Skeletal muscle satellite cell (primary cell): ENCODE measurements at regions not wholly inside any gene's neighbourhood (a gene's known extent, or its start where the extent isn't known, plus 50 kb on each side); places are given as distances from the start of the nearest gene placed in this dataset.
A peak's percentile ranks its signal among the peaks of the same experiment; 100 is the strongest.

Experiments
- H3K27me3 ChIP-seq: 2 replicates; pipeline ENCODE4 v1.7.0; 2013; ENCODE audit warnings: low read length; ENCODE audit not compliant: control insufficient read depth, insufficient read depth
- H3K36me3 ChIP-seq: 2 replicates; pipeline ENCODE4 v1.7.0; 2013; ENCODE audit warnings: mild to moderate bottlenecking, control low read depth, low read length; ENCODE audit not compliant: insufficient read depth
- H3K4me1 ChIP-seq: 2 replicates; pipeline ENCODE4 v1.7.0; 2013; ENCODE audit warnings: low read length; ENCODE audit not compliant: control insufficient read depth, insufficient read depth
- H3K4me2 ChIP-seq: 2 replicates; pipeline ENCODE4 v1.7.0; 2013; ENCODE audit warnings: mild to moderate bottlenecking, low read length
- H3K4me3 ChIP-seq: 2 replicates; pipeline ENCODE4 v1.7.0; 2013; ENCODE audit warnings: low read length
- H3K9ac ChIP-seq: 2 replicates; pipeline ENCODE4 v1.7.0; 2013; ENCODE audit warnings: mild to moderate bottlenecking, low read depth, low read length, moderate library complexity
- H3K9me3 ChIP-seq: replicated peaks from 2 replicates; pipeline ENCODE4 v1.7.0; 2013; ENCODE audit warnings: mild to moderate bottlenecking, control low read depth, low read length

GRCh38 chr2:226020176-226020575 lies 620.7 kb downstream of the NYAP2 start:
- Histone ChIP-seq H3K27me3 (no peaks in the 10 kb centered on the region), H3K4me2 (no peak overlapping the region), H3K9me3 (no peaks in the 10 kb centered on the region), H3K4me3 (no peak overlapping the region), H3K36me3 (no peaks in the 10 kb centered on the region), H3K4me1 (no peaks in the 10 kb centered on the region), H3K9ac (no peak overlapping the region)

- no peaks in the 10 kb centered on the region for H3K4me1 ChIP-seq
- H3K36me3 ChIP-seq: no peaks in the 10 kb centered on the region
- H3K9ac ChIP-seq: no peak overlapping the region
- no peak overlapping the region for H3K4me3 ChIP-seq
- no peaks in the 10 kb centered on the region for H3K9me3 ChIP-seq
- H3K4me2 ChIP-seq: no peak overlapping the region
- H3K27me3 ChIP-seq: no peaks in the 10 kb centered on the region
Measured at GRCh38 chr2:226018641-226019040, 619.1 kb downstream of the NYAP2 start.

GRCh38 chr2:226017537-226017936 lies 618.0 kb downstream of the NYAP2 start:
- Histone ChIP-seq H3K36me3 (no peaks in the 10 kb centered on the region), H3K4me2 (no peak overlapping the region), H3K4me3 (no peak overlapping the region), H3K9ac (no peak overlapping the region), H3K9me3 (no peaks in the 10 kb centered on the region), H3K4me1 (no peaks in the 10 kb centered on the region), H3K27me3 (no peaks in the 10 kb centered on the region)

GRCh38 chr2:226017107-226017506 lies 617.6 kb downstream of the NYAP2 start:
- Histone ChIP-seq H3K9ac (no peak overlapping the region), H3K4me1 (no peaks in the 10 kb centered on the region), H3K4me3 (no peak overlapping the region), H3K36me3 (no peaks in the 10 kb centered on the region), H3K27me3 (no peaks in the 10 kb centered on the region), H3K4me2 (no peak overlapping the region), H3K9me3 (no peaks in the 10 kb centered on the region)

- Histone ChIP-seq H3K9me3 (no peaks in the 10 kb centered on the region), H3K36me3 (no peaks in the 10 kb centered on the region), H3K4me2 (no peak overlapping the region), H3K4me1 (no peaks in the 10 kb centered on the region), H3K27me3 (no peaks in the 10 kb centered on the region), H3K9ac (no peak overlapping the region), H3K4me3 (no peak overlapping the region)
Measured at GRCh38 chr2:226011716-226012450, 612.4 kb downstream of the NYAP2 start.

GRCh38 chr2:226002438-226002837 lies 602.9 kb downstream of the NYAP2 start:
- H3K36me3 ChIP-seq: no peaks in the 10 kb centered on the region
- no peak overlapping the region for H3K4me3 ChIP-seq

GRCh38 chr2:226001716-226002115 lies 602.2 kb downstream of the NYAP2 start:
- Histone ChIP-seq H3K4me2 (no peak overlapping the region), H3K27me3 (no peaks in the 10 kb centered on the region), H3K9ac (no peak overlapping the region), H3K36me3 (no peaks in the 10 kb centered on the region), H3K4me1 (peaks cover 15% of the 10 kb centered on the region), H3K4me3 (no peak overlapping the region), H3K9me3 (no peaks in the 10 kb centered on the region)

More at GRCh38 chr2:226002438-226002837, 602.9 kb downstream of the NYAP2 start:
- Histone ChIP-seq H3K27me3 (no peaks in the 10 kb centered on the region), H3K4me1 (peaks cover 10% of the 10 kb centered on the region), H3K9me3 (no peaks in the 10 kb centered on the region), H3K4me2 (no peak overlapping the region), H3K9ac (no peak overlapping the region)

GRCh38 chr2:225999692-226000091 lies 600.2 kb downstream of the NYAP2 start:
- H3K4me2 ChIP-seq: no peak overlapping the region
- no peak overlapping the region for H3K4me3 ChIP-seq
- peaks cover 34% of the 10 kb centered on the region for H3K4me1 ChIP-seq
- H3K9ac ChIP-seq: no peak overlapping the region
- H3K9me3 ChIP-seq: no peaks in the 10 kb centered on the region
- no peaks in the 10 kb centered on the region for H3K36me3 ChIP-seq
- H3K27me3 ChIP-seq: no peaks in the 10 kb centered on the region

GRCh38 chr2:225998653-225999052 lies 599.1 kb downstream of the NYAP2 start:
- H3K9ac ChIP-seq: no peak overlapping the region
- no peak overlapping the region for H3K4me2 ChIP-seq
- no peaks in the 10 kb centered on the region for H3K9me3 ChIP-seq
- no peaks in the 10 kb centered on the region for H3K36me3 ChIP-seq
- no peaks in the 10 kb centered on the region for H3K27me3 ChIP-seq
- H3K4me1 ChIP-seq: peaks cover 34% of the 10 kb centered on the region
- no peak overlapping the region for H3K4me3 ChIP-seq

GRCh38 chr2:225998116-225998515 lies 598.6 kb downstream of the NYAP2 start:
- Histone ChIP-seq H3K27me3 (no peaks in the 10 kb centered on the region), H3K36me3 (no peaks in the 10 kb centered on the region), H3K9ac (no peak overlapping the region), H3K4me3 (no peak overlapping the region), H3K9me3 (no peaks in the 10 kb centered on the region), H3K4me2 (no peak overlapping the region), H3K4me1 (peaks cover 34% of the 10 kb centered on the region)

GRCh38 chr2:225996462-225996828 lies 596.9 kb downstream of the NYAP2 start:
- Histone ChIP-seq H3K36me3 (no peaks in the 10 kb centered on the region), H3K9me3 (no peaks in the 10 kb centered on the region), H3K4me1 (peaks cover 24% of the 10 kb centered on the region), H3K4me2 (no peak overlapping the region), H3K27me3 (no peaks in the 10 kb centered on the region), H3K4me3 (no peak overlapping the region), H3K9ac (no peak overlapping the region)

- H3K9ac ChIP-seq: no peak overlapping the region
- peak overlapping the region; percentile 27 for H3K4me2 ChIP-seq
- H3K9me3 ChIP-seq: no peaks in the 10 kb centered on the region
- H3K36me3 ChIP-seq: no peaks in the 10 kb centered on the region
- H3K27me3 ChIP-seq: no peaks in the 10 kb centered on the region
- peaks cover 24% of the 10 kb centered on the region for H3K4me1 ChIP-seq
- H3K4me3 ChIP-seq: no peak overlapping the region
Measured at GRCh38 chr2:225995796-225996461, 596.4 kb downstream of the NYAP2 start.
